Activated naive CD4-positive, alpha-beta T cell treated with anti-CD3 and anti-CD28 coated beads, Interleukin-2, amount 50 U/mL, for 72 hours (primary cell): ENCODE measurements at regions not wholly inside any gene's neighbourhood (a gene's known extent, or its start where the extent isn't known, plus 50 kb on each side); places are given as distances from the start of the nearest gene placed in this dataset.

Source experiments
- ATAC-seq, 2 donors: fragments of 150-1000 bp; cut with Tn5 transposase; 2 replicates each; pipeline ENCODE4 v1.10.0; 2021; ENCODE audit warnings: mild to moderate bottlenecking in 2 of 2, moderate library complexity in 2 of 2
- DNase-seq, 2 donors: peaks; one replicate each; pipeline ENCODE4 v3.0.0; 2021 to 2022; ENCODE audit warnings: low spot score in 2 of 2
- H3K27ac Mint-ChIP-seq, 2 donors: one replicate each; pipeline ENCODE4 v1.8.0; 2022; ENCODE audit warnings: mild to moderate bottlenecking in 2 of 2, mixed read lengths in 2 of 2
- H3K36me3 Mint-ChIP-seq, 2 donors: one replicate each; pipeline ENCODE4 v1.8.0; 2022; ENCODE audit warnings: mixed read lengths in 2 of 2
- H3K9me3 Mint-ChIP-seq, 2 donors: one replicate each; pipeline ENCODE4 v1.8.0; 2022; ENCODE audit warnings: mixed read lengths in 2 of 2

DNA sequence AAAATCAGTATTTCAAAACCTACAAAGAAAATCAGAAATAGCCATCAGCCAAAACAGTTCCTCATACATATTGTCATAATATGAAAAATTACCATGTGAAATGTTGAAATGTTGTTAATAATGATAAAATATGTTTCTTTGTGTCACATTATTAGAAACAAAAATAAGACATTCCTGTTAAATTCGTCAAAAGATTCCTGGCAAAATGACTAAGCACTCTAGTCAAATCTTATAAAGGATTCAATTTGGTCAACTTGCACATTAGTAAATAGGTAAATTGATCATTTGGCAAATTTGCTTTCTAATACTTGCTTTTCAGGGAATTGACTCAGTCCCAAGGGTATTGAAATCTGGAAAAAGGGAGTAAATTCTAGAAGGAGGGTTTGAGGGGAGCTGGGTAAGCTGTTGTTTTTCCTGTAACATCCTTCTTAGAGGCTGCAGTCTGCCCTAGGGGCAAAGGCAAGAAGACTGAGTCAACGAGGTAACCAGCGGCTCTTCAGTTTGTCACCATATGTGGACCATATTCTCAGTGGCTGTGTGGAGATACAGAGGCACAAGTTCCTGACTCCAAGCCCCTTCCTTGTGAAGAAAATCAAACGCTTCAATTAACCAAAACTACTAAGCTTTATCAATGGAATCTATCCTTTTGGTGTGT lies 482.3 kb downstream of the TNS1 start:
- no peaks in the 10 kb centered on the region for H3K36me3 Mint-ChIP-seq
- H3K9me3 Mint-ChIP-seq: no peaks in the 10 kb centered on the region
- no peak overlapping the region for H3K27ac Mint-ChIP-seq
- ATAC-seq: no peak
- no peak for DNase-seq

DNA sequence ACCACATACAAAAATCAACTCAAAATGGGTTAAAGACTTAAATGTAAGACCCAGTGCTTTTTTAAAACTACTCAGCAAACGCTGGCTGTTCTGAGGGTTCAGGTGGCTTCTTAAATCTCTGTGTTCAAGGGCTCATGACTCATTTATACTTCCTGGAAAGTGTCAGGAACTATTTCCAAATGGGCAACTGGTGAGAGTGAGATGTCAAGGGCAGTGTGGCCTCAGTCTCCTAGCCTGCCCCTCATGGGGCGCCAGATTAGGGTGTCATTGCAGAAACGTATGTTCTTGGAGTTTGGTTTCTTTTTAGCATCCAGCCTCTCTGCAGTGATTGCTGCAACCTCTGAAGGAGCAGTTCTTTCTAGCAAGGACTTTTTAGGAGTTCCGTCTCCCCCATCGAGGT lies 485.4 kb downstream of the TNS1 start:
- ATAC-seq (no peak), DNase-seq (no peak)
- H3K27ac Mint-ChIP-seq: no peak overlapping the region
- no peaks in the 10 kb centered on the region for H3K36me3 Mint-ChIP-seq
- no peaks in the 10 kb centered on the region for H3K9me3 Mint-ChIP-seq

DNA sequence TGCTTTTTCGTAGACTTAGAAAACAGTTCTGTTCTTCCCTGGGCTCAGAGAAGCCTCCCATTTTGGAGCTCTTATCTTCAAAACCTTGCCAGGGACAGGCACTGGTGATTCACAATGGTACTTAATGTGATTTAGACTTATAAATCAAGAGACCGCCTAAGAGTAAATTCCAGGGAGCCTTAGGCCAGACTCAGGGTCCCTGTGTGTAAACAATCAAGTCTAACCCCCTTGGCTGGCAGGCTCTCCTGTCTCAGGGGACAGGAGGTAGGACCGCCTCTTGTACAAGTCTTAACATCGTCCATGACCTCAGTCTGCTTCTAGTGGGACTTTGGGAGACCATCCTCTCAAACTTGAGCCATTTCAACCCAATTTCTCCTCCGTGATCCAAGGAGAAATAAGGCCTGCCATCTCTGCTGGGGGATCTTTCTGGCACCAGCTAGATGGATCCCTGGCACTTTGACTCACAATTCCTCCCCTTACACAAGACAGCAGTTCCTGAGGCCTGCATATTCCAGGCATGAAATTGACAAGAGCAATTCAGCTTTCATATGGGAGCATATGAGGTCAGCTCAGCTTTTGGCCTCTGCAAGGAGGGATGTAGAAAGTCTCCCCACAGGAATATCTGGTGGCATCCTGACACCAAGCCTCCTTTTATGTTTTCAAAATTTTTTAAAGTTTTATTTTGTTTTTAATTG lies 487.0 kb downstream of the TNS1 start:
- no peak for ATAC-seq
- Mint-ChIP-seq H3K9me3 (no peaks in the 10 kb centered on the region), H3K27ac (no peak overlapping the region), H3K36me3 (no peaks in the 10 kb centered on the region)
- DNase-seq: no peak

DNA sequence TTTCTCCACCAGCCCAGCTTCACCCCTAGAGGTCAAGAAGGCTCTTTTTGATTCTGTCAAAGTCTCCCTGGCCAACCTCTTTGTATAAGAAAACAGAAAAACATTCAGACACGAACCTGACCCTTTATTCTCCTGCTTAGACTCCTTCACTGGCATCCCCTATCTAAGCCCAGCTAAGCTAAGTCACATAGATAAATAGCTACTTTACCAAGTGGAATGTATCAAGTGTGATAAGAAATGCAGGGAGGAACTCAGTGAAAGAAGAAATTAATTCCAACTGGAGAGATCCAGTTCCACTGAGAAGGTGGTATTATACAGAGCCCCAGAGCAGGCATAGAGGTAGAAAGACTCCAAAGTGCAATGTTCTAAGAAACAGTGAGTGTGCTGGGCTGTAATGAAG lies 489.5 kb downstream of the TNS1 start:
- Mint-ChIP-seq H3K36me3 (no peaks in the 10 kb centered on the region), H3K9me3 (no peaks in the 10 kb centered on the region), H3K27ac (no peak overlapping the region)
- DNase-seq: no peak
- ATAC-seq: no peak

DNA sequence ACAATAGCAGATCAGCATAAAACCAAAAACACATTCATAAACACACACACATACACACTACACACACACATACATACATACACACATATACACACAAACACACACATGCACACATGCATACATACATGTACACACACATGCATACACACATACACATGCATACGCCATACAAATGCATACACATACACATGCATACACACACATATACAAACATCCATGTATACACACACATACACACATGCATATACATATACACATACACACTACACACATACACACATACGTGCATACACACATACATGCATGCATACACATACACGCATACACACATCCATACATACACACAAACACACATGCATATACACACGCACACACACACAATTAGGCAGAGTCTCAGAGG lies 490.1 kb downstream of the TNS1 start:
- DNase-seq: no peak
- no peaks in the 10 kb centered on the region for H3K36me3 Mint-ChIP-seq
- H3K9me3 Mint-ChIP-seq: no peaks in the 10 kb centered on the region
- no peak overlapping the region for H3K27ac Mint-ChIP-seq
- no peak for ATAC-seq

DNA sequence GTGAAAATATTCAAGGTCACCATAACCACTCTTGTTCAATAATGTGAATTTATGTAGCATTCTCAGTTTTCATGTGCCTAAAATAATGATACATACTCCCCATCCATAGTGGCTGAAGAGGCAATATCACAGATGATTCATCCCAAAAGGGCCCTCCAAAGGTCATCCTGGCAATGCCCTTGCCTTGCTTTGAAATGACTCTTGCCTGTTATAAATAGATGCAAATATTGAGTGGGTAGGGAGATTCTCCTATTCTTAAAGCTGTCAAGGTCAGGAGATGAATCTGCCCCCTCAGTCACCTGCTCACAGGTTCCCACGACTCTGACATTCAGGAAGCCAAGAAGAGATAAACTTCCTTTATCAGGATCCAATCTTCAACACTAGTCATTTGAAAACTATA lies 490.5 kb downstream of the TNS1 start:
- H3K9me3 Mint-ChIP-seq: no peaks in the 10 kb centered on the region
- peak in 1 of 2 donors; percentile 33 for ATAC-seq
- H3K36me3 Mint-ChIP-seq: no peaks in the 10 kb centered on the region
- H3K27ac Mint-ChIP-seq: no peak overlapping the region
- DNase-seq: no peak

DNA sequence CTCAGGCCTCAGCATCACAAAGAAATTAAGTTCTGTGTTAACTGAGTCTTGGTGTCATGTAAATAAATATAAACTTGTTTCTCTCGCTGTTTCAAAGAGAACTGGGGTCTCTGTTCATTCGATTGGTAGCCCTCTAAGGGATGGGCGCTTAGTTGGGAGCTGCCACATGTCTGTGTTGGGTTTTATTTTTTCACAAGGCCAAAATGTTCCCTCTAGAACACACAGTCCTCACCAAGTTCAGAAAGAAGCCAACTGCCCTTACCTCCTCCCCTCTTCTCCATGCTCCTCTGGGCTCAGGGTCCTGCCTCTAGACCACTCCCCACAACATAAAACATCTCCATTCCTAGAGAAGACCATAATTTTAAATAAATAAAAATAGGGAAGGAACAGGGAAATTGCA lies 490.9 kb downstream of the TNS1 start:
- DNase-seq: no peak
- no peak for ATAC-seq
- Mint-ChIP-seq H3K9me3 (no peaks in the 10 kb centered on the region), H3K36me3 (no peaks in the 10 kb centered on the region), H3K27ac (no peak overlapping the region)

DNA sequence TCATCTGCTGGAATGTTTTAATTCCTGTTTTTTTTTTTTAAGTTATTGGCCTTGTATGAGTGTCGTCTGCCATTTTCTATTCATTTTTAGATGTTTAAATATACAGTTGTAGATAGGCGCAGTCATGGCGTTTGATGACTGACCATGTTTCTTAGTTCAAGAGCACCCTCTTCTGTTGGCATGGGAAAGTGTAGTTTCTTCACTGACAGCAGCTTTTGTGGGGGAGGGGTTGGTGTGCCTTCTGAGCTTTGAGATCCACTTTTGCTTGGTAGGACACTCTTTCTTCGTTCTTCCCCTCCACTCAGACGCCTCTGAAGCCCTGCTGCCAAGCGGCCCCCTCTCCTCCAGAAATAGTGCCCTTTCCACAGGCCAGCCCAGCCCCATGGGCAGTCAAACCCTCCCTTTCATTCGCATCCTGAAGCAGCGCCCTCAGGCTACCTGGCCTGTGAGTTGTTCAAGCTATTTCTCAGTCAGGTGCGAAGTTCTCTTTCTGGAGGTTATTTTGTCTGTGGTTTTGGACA lies 492.0 kb downstream of the TNS1 start:
- peak; percentile 58 to 78 for ATAC-seq
- H3K9me3 Mint-ChIP-seq: no peaks in the 10 kb centered on the region
- H3K36me3 Mint-ChIP-seq: no peaks in the 10 kb centered on the region
- DNase-seq: peak in 1 of 2 donors; percentile 48
- H3K27ac Mint-ChIP-seq: no peak overlapping the region

DNA sequence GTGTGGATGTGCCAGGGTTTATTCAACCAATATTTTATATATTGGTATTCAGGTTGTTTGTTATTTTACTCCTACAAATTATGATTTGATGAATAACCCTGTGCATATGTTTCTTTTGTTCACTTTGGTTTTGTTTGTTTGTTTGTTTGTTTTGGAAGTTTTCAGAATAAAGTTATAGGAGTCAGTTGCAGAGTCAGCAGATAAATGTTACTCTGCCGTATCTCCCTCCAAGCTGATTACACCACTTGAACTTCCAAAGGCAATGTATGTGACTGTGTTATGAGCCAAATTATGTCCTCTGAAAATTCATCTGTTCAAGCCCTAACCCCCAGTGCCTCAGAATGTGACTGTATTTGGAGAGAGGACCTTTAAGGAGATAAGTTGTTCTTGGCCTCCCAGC lies 497.5 kb downstream of the TNS1 start:
- Mint-ChIP-seq H3K9me3 (no peaks in the 10 kb centered on the region), H3K36me3 (no peaks in the 10 kb centered on the region), H3K27ac (no peak overlapping the region)
- DNase-seq: no peak
- ATAC-seq: no peak

DNA sequence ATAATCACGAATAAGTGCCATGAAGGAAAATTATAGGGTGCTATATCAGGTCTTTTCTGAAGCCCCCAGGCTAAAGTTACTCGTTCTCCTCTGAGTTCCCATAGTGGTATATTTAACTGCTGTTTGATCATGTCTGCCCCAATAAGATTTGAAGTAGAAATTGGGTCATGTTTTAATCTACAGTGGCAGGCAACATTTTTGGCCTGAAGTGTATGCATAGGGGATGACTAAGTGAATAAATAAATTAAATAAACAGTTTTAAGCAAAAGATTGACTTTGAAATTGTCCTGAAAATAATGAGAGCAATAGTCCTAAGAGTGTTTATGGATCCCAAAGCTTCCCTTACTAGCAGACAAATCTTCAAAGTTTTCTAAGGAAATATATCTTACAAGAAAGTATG lies 500.9 kb downstream of the TNS1 start:
- H3K36me3 Mint-ChIP-seq: no peaks in the 10 kb centered on the region
- no peak overlapping the region for H3K27ac Mint-ChIP-seq
- H3K9me3 Mint-ChIP-seq: no peaks in the 10 kb centered on the region
- ATAC-seq: no peak
- DNase-seq: no peak

DNA sequence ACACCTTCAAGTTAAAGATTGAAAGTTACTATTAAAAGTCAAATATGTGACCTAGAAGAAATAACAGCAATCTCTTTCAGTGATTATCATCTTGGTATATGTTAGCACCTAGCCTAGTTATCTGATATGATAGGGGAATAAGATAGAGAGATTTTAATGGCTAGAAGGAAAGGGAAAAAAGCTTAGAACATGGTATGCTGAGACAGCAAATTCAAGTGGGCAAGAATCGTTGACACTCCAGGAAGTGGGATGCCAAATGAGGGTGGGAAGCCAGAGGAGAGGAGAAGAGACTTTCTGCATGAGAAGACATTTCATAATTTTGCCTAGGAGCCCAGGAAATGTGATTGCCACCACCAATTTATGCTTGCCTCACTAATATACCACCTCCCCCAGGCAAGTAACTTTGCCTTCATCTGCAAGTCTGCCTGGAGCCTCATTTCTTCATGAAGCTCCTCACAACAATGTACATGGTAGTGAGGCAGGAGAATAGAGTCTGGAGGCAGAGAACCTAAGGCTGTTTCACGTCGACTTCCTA lies 504.9 kb downstream of the TNS1 start:
- H3K27ac Mint-ChIP-seq: no peak overlapping the region
- H3K36me3 Mint-ChIP-seq: no peaks in the 10 kb centered on the region
- DNase-seq (no peak), ATAC-seq (no peak)
- H3K9me3 Mint-ChIP-seq: peaks cover 0 to 4% of the 10 kb centered on the region in 2 donors

DNA sequence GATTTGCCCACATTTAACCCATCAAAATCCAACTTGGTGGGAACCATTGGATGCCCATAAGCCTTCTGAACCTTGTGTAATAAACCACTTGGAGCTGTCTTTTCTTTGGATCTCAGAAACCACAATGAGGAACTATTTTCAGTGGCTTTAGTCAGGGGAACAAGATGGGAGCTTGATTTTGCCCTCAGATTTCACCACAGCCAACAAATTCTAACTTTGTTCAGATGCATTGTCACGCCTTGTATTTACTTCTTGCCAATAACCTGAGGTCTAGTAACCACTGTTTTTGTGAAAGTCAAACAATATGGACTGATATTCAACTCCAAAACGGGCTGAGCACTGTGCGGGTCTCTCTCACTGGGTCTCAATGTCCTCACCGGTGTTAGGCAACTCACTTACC lies 508.2 kb downstream of the TNS1 start:
- DNase-seq (no peak), ATAC-seq (no peak)
- peaks cover 0 to 4% of the 10 kb centered on the region in 2 donors for H3K9me3 Mint-ChIP-seq
- no peak overlapping the region for H3K27ac Mint-ChIP-seq
- H3K36me3 Mint-ChIP-seq: no peaks in the 10 kb centered on the region

DNA sequence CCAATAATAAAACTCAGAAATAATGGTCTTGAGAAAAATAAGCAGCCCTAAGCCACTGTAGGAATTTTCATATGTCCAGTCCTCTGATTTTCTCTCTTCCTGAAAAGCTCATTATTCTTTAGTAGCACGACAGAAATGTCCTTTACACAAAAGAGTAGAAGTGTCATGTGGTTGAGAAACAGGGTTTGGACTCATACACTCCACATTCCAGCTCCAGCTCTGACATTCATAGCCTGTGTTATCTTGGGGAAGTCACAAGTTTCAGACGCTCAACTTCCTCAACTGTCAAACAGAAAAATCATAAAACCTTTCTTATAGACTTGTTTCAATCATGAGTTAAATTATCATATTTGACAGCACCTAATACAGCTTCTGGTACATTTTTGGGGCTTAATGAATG lies 511.5 kb downstream of the TNS1 start:
- ATAC-seq (no peak), DNase-seq (no peak)
- Mint-ChIP-seq H3K27ac (no peak overlapping the region), H3K9me3 (peaks cover 0 to 4% of the 10 kb centered on the region in 2 donors), H3K36me3 (no peaks in the 10 kb centered on the region)

DNA sequence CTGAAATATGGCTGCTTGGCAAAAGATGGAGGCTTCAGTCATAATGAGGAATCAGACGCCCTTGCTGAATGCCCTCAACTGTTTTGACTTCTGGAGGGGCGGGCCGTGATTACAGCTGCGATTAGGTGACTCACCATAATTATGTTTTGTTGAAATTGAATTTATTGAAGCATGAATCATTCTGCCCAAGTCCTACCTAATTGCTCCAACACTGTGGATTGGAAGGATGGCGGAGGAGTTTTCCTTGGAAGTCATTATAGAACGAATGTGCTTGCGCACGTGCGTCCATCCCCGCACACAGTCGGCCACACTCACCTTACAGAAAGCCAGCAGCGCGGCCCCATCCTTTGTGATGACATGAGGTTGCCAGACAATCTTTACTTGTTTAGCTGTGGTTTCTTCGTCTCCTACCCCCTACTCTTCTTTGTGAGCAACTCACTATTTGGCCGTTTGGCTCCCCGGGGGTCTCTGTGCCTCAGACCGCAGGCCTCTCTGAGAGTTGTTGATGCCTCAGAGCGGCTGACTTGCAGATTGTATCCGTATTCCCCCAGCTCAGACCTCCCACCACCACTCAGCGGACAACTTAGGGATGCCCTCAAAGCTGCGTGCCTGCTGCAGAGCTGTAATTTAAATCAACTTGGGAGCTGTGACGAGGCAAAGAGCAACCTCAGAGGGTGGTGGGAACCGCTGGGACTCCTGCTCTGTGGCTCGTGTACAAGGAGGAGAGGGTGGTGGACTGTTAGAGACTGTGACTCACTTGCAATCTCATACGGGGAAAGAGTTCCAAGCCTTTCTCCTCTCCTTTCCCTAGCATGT lies 513.4 kb downstream of the TNS1 start:
- no peak for ATAC-seq
- Mint-ChIP-seq H3K36me3 (no peaks in the 10 kb centered on the region), H3K27ac (no peak overlapping the region), H3K9me3 (peaks cover 0 to 4% of the 10 kb centered on the region in 2 donors)
- no peak for DNase-seq

DNA sequence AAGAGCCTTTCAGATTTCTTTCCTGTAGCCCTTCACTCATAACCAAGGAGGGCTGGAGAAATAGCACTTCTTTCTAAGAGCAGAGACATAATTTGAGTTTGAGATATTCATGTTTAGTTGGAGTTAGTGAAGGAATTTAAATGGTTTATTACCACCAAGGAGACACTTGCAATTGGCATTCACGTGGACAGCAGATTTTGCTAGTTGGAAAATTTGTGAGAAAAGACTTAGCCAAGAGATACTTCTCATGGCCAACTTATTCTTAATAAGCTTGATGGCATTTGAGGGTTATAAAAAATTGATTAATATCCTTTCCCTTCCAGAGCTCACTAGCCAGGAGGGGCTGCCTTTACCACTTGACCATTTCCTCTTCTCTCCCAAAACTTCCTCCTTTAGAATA lies 518.7 kb downstream of the TNS1 start:
- DNase-seq: no peak
- Mint-ChIP-seq H3K36me3 (no peaks in the 10 kb centered on the region), H3K27ac (no peak overlapping the region), H3K9me3 (no peaks in the 10 kb centered on the region)
- no peak for ATAC-seq

DNA sequence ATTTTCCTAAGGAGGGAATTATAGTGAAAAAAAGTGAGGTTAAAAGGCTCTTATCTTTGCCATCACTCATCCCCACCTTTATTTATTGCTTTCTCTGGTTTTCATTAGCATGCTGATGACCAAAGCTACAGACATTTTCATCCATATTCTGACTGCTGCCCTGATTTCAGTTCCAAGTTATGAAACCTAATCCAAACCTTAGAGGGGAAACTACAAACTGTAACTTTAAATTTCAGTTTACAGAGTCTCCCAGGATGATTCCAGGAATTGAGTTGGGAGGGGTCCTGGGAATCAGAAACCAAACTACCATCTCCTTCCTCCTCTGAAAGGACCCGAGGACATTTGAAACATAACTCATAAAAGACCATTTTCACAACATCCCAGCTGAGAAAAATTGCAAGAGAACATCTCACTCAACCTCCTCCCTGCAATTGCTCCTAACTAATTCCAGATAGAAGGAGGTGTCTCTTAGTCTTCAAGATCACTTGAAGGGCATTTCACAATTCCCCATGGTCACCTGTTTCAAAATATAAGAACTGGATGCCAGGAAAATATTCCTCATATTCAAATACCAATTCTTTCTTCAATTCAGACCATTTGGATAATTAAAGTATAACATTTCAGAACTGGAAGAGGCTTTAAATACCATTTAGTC lies 520.6 kb downstream of the TNS1 start:
- H3K9me3 Mint-ChIP-seq: no peaks in the 10 kb centered on the region
- ATAC-seq: no peak
- no peaks in the 10 kb centered on the region for H3K36me3 Mint-ChIP-seq
- no peak for DNase-seq
- H3K27ac Mint-ChIP-seq: no peak overlapping the region

DNA sequence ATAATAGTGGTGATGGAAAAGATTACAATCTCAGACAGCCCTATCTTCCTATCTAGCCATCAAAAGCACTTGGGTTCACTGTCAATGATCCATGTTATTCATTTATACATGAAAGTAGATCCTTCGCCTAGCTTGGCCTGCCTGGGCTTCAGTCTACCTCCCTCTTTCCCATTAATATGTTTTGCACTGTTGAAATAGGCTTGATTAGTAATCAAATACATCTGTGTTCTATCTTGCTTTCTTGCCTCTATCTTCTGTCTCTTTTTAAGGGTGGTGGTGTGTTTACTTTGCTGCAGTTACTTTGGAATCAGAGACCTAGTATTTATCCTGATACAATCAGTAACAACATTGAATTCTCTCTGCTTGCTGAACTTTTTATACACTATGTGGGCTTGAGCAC lies 521.2 kb downstream of the TNS1 start:
- Mint-ChIP-seq H3K9me3 (no peaks in the 10 kb centered on the region), H3K36me3 (no peaks in the 10 kb centered on the region), H3K27ac (no peak overlapping the region)
- DNase-seq: no peak
- no peak for ATAC-seq
